ENCODE measurements at regions not wholly inside any gene's neighbourhood (a gene's known extent, or its start where the extent isn't known, plus 50 kb on each side); places are given as distances from the start of the nearest gene placed in this dataset.

DNA sequence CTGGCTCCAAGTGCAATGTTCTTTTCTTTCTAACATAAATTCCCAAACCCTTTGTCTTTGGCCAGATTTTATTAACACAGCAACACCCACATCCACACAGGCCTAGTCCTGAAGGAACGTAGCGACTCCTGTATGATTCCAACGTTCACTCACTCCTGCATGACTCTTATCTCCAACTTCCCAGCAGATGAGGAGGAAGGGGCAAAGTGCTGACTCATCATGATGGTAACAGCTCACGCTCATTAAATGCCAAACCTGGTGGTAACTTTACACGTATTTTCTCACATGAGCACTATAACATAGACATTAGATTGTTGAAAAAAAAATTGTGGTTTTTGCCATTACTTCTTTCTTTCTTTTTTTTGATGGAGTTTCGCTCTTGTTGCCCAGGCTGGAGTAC, 1349.5 kb downstream of the EFNA5 start:
- DNase-seq (no peak), ATAC-seq (ENCODE audit: low read depth) (no peak)
- Histone ChIP-seq H3K79me2 (ENCODE audit: control insufficient read depth, insufficient read depth, low read length) (no peaks in the 10 kb centered on the region), H3K4me1 (ENCODE audit: control insufficient read depth in 2 of 2, insufficient read depth in 2 of 2, low read length in 2 of 2) (no peaks in the 10 kb centered on the region), H3K27me3 (replicated peaks in 1 of 4; ENCODE audit: control extremely low read depth in 1 of 4, control insufficient read depth in 3 of 4, insufficient read depth in 4 of 4, low read length in 3 of 4) (no peaks in the 10 kb centered on the region), H3K4me2 (replicated peaks; ENCODE audit: low read depth, low read length, poor library complexity, severe bottlenecking) (no peak overlapping the region), H3K9ac (ENCODE audit: low read length) (no peak overlapping the region), H3K9me3 (ENCODE audit: control extremely low read depth in 1 of 3, control insufficient read depth in 2 of 3, insufficient read depth in 1 of 3, low read length in 2 of 3) (no peaks in the 10 kb centered on the region), H3K27ac (ENCODE audit: low read length in 2 of 2) (no peak overlapping the region), H3K36me3 (replicated peaks in 1 of 2; ENCODE audit: control extremely low read depth in 1 of 2, control insufficient read depth in 1 of 2, extremely low read depth in 1 of 2, insufficient read depth in 2 of 2, low read length in 1 of 2) (no peaks in the 10 kb centered on the region), H2AFZ (ENCODE audit: insufficient read depth, low read depth, low read length, poor library complexity, severe bottlenecking) (no peak overlapping the region), H3K4me3 (ENCODE audit: control extremely low read depth in 1 of 5, extremely low read depth in 1 of 5, insufficient read depth in 1 of 5, low read depth in 2 of 5, low read length in 4 of 5) (no peak overlapping the region), H4K20me1 (ENCODE audit: control insufficient read depth, insufficient read depth, low read length, poor library complexity, severe bottlenecking) (no peaks in the 10 kb centered on the region)
- ChIA-PET CTCF (no interaction called here), POLR2A (no interaction called here)
- H3K4me3 Mint-ChIP-seq = no peak overlapping the region
- H3K4me1 Mint-ChIP-seq = no peaks in the 10 kb centered on the region
- TF ChIP-seq EZH2 (IDR thresholded peaks at IDR 0.05; ENCODE audit: borderline replicate concordance, insufficient read depth, low read depth, low read length, poor library complexity, severe bottlenecking) = no peak
- TF ChIP-seq, protein P1, sequence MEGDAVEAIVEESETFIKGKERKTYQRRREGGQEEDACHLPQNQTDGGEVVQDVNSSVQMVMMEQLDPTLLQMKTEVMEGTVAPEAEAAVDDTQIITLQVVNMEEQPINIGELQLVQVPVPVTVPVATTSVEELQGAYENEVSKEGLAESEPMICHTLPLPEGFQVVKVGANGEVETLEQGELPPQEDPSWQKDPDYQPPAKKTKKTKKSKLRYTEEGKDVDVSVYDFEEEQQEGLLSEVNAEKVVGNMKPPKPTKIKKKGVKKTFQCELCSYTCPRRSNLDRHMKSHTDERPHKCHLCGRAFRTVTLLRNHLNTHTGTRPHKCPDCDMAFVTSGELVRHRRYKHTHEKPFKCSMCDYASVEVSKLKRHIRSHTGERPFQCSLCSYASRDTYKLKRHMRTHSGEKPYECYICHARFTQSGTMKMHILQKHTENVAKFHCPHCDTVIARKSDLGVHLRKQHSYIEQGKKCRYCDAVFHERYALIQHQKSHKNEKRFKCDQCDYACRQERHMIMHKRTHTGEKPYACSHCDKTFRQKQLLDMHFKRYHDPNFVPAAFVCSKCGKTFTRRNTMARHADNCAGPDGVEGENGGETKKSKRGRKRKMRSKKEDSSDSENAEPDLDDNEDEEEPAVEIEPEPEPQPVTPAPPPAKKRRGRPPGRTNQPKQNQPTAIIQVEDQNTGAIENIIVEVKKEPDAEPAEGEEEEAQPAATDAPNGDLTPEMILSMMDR (IDR thresholded peaks at IDR 0.05) = no peak
- intact Hi-C loops (cut with micrococcal nuclease) = no loop called here
- 40% methylated on average over 1 of the region's 6 CpGs for WGBS (ENCODE audit: insufficient coverage)
- no peak overlapping the region for H3K27ac Mint-ChIP-seq
- no peaks in the 10 kb centered on the region for H3K27me3 Mint-ChIP-seq
- H3K9me3 Mint-ChIP-seq (ENCODE audit: insufficient read depth) = peaks cover 3% of the 10 kb centered on the region

DNA sequence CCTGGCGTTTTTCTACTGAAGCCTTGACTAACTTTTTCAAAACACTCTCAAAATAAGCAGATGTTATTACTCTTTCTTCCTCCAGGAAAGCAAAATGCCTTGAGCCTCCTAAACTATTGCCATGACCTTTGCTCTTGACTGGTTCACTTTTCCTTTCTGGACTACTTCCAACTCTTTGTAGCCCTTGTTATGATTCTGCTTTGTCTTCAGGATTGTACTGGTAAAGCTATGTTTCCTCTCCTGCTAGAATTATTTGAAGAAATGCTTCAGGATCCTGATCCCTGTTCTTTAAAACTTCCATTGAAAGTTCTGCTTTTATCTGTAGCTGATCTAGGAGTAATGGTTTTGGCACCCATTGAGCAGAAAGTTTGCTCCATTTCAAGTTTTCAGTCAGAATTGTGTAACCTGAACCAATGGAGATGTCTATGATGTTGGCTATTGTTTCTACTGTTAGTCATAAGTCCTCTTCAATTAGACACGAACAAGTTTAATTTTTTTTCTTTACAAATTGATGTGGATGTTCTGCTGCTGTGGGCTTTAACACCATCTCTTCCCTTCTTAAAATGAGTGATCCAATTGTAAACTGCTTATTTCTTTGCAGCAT, 1356.4 kb downstream of the EFNA5 start:
- Histone ChIP-seq H3K27ac (ENCODE audit: low read length in 2 of 2) (no peak overlapping the region), H3K4me2 (replicated peaks; ENCODE audit: low read depth, low read length, poor library complexity, severe bottlenecking) (no peak overlapping the region), H3K4me1 (ENCODE audit: control insufficient read depth in 2 of 2, insufficient read depth in 2 of 2, low read length in 2 of 2) (no peaks in the 10 kb centered on the region), H3K9me3 (ENCODE audit: control extremely low read depth in 1 of 3, control insufficient read depth in 2 of 3, insufficient read depth in 1 of 3, low read length in 2 of 3) (peaks cover 0 to 1% (median 0%) of the 10 kb centered on the region in 3 donors), H4K20me1 (ENCODE audit: control insufficient read depth, insufficient read depth, low read length, poor library complexity, severe bottlenecking) (no peaks in the 10 kb centered on the region), H3K4me3 (ENCODE audit: control extremely low read depth in 1 of 5, extremely low read depth in 1 of 5, insufficient read depth in 1 of 5, low read depth in 2 of 5, low read length in 4 of 5) (no peak overlapping the region), H3K27me3 (replicated peaks in 1 of 4; ENCODE audit: control extremely low read depth in 1 of 4, control insufficient read depth in 3 of 4, insufficient read depth in 4 of 4, low read length in 3 of 4) (no peaks in the 10 kb centered on the region), H2AFZ (ENCODE audit: insufficient read depth, low read depth, low read length, poor library complexity, severe bottlenecking) (no peak overlapping the region), H3K9ac (ENCODE audit: low read length) (no peak overlapping the region), H3K36me3 (replicated peaks in 1 of 2; ENCODE audit: control extremely low read depth in 1 of 2, control insufficient read depth in 1 of 2, extremely low read depth in 1 of 2, insufficient read depth in 2 of 2, low read length in 1 of 2) (no peaks in the 10 kb centered on the region), H3K79me2 (ENCODE audit: control insufficient read depth, insufficient read depth, low read length) (no peaks in the 10 kb centered on the region)
- 17% methylated on average over 1 of the region's 2 CpGs for WGBS (ENCODE audit: insufficient coverage)
- intact Hi-C loops (cut with micrococcal nuclease) = no loop called here
- DNase-seq (no peak), ATAC-seq (ENCODE audit: low read depth) (no peak)
- Mint-ChIP-seq H3K4me3 (no peak overlapping the region), H3K27ac (no peak overlapping the region), H3K4me1 (no peaks in the 10 kb centered on the region), H3K27me3 (no peaks in the 10 kb centered on the region), H3K9me3 (ENCODE audit: insufficient read depth) (peaks cover 3% of the 10 kb centered on the region)
- CTCF ChIA-PET = no interaction called here
- TF ChIP-seq, protein P1 (IDR thresholded peaks at IDR 0.05) = no peak
- TF ChIP-seq EZH2 (IDR thresholded peaks at IDR 0.05; ENCODE audit: borderline replicate concordance, insufficient read depth, low read depth, low read length, poor library complexity, severe bottlenecking) = no peak
- POLR2A ChIA-PET = no interaction called here
